Stimulated activated CD4-positive, alpha-beta T cell treated with anti-CD3 and anti-CD28 coated beads, Interleukin-2, amount 100 ng/mL, for 4 hours (primary cell): ENCODE measurements at regions not wholly inside any gene's neighbourhood (a gene's known extent, or its start where the extent isn't known, plus 50 kb on each side); places are given as distances from the start of the nearest gene placed in this dataset.

Experiments used
- DNase-seq: peaks from one replicate; pipeline ENCODE4 v3.0.0-alpha.2; 2020; ENCODE audit warnings: low read depth

GRCh38 chr10:62453274-62453673, 79.1 kb downstream of the ZNF365 start:
- no peak for DNase-seq

GRCh38 chr10:62454687-62455397, 80.7 kb downstream of the ZNF365 start:
- no peak for DNase-seq

GRCh38 chr10:62456611-62457101, 82.5 kb downstream of the ZNF365 start:
- no peak for DNase-seq

- DNase-seq: no peak
Measured at GRCh38 chr10:62457196-62457595, 83.0 kb downstream of the ZNF365 start.

- no peak for DNase-seq
Measured at GRCh38 chr10:62457598-62457997, 83.4 kb downstream of the ZNF365 start.

- DNase-seq: no peak
Measured at GRCh38 chr10:62459072-62459471, 84.9 kb downstream of the ZNF365 start.

- no peak for DNase-seq
Measured at GRCh38 chr10:62459500-62459899, 85.3 kb downstream of the ZNF365 start.

- DNase-seq: no peak
Measured at GRCh38 chr10:62460393-62460792, 86.2 kb downstream of the ZNF365 start.

GRCh38 chr10:62461120-62461519, 87.0 kb downstream of the ZNF365 start:
- no peak for DNase-seq

GRCh38 chr10:62462461-62462860, 88.3 kb downstream of the ZNF365 start:
- no peak for DNase-seq

- no peak for DNase-seq
Measured at GRCh38 chr10:62463364-62463763, 89.2 kb downstream of the ZNF365 start.

- no peak for DNase-seq
Measured at GRCh38 chr10:62464308-62464707, 90.1 kb downstream of the ZNF365 start.

GRCh38 chr10:62466590-62466989, 92.4 kb downstream of the ZNF365 start:
- DNase-seq: no peak

- no peak for DNase-seq
Measured at GRCh38 chr10:62467527-62467926, 93.4 kb downstream of the ZNF365 start.

- no peak for DNase-seq
Measured at GRCh38 chr10:62471711-62472110, 97.5 kb downstream of the ZNF365 start.

- DNase-seq: no peak
Measured at GRCh38 chr10:62473241-62473640, 99.1 kb downstream of the ZNF365 start.

GRCh38 chr10:62475551-62475950, 101.4 kb downstream of the ZNF365 start:
- DNase-seq: no peak

GRCh38 chr10:62479523-62479922, 105.4 kb downstream of the ZNF365 start:
- DNase-seq: no peak

- DNase-seq: no peak
Measured at GRCh38 chr10:62480196-62480595, 106.0 kb downstream of the ZNF365 start.

- no peak for DNase-seq
Measured at GRCh38 chr10:62482581-62482980, 108.4 kb downstream of the ZNF365 start.

- DNase-seq: no peak
Measured at GRCh38 chr10:62491597-62491996, 117.4 kb downstream of the ZNF365 start.

- DNase-seq: peak; percentile 6
Measured at GRCh38 chr10:62492012-62492869, 118.1 kb downstream of the ZNF365 start.

GRCh38 chr10:62492870-62493180, 118.7 kb downstream of the ZNF365 start:
- no peak for DNase-seq
